SK-N-SH (cell line): ENCODE measurements at regions not wholly inside any gene's neighbourhood (a gene's known extent, or its start where the extent isn't known, plus 50 kb on each side); places are given as distances from the start of the nearest gene placed in this dataset.

ENCODE experiments used
- JUND ChIP-seq: IDR thresholded peaks from 2 replicates; pipeline ENCODE4 v1.4.0; 2012
- REST ChIP-seq: IDR thresholded peaks from 2 replicates; pipeline ENCODE4 v1.6.1; 2012; ENCODE audit warnings: mild to moderate bottlenecking, low read depth, low read length, moderate library complexity
- SMC3 ChIP-seq: IDR thresholded peaks from 2 replicates; pipeline ENCODE4 v1.6.1; 2012; ENCODE audit warnings: low read depth, low read length, improper control_type of control experiment
- TEAD4 ChIP-seq: IDR thresholded peaks from 2 replicates; pipeline ENCODE4 v1.4.0; 2012; ENCODE audit warnings: mild to moderate bottlenecking, borderline replicate concordance; ENCODE audit not compliant: insufficient read depth
- TF ChIP-seq, protein P1 (sequence below): fragments of 200-600 bp; sonication (generic); IDR thresholded peaks from 2 replicates; pipeline ENCODE4 v1.6.1; 2017; ENCODE audit warnings: antibody characterized with exemption, mild to moderate bottlenecking, moderate library complexity
- TF ChIP-seq, protein P2 (sequence below): fragments of 150-350 bp; IDR thresholded peaks from 2 replicates; pipeline ENCODE4 v1.6.1; 2016; ENCODE audit warnings: mild to moderate bottlenecking, low read depth, low read length

DNA sequence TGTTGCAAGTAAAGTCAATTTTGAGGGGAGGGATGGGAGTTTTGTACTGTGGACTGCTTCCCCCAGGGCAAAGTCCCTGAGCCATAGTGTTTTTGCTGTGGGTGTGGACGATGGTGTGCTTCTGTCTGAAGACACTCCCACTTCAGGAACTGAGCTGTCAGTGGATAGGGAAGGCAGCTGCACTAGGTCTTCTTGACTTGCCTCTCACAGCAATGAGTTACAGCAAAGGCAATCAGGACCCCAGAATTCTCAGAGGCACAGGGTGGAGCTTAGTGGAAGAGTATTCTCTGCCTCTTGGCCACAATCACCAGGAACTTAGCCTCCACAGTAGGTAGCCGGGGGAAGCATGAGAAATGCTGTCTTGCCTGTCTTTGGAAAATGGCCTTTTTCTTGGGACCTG, 1416.6 kb upstream of the MIR17HG start:
- TF ChIP-seq, protein P1, sequence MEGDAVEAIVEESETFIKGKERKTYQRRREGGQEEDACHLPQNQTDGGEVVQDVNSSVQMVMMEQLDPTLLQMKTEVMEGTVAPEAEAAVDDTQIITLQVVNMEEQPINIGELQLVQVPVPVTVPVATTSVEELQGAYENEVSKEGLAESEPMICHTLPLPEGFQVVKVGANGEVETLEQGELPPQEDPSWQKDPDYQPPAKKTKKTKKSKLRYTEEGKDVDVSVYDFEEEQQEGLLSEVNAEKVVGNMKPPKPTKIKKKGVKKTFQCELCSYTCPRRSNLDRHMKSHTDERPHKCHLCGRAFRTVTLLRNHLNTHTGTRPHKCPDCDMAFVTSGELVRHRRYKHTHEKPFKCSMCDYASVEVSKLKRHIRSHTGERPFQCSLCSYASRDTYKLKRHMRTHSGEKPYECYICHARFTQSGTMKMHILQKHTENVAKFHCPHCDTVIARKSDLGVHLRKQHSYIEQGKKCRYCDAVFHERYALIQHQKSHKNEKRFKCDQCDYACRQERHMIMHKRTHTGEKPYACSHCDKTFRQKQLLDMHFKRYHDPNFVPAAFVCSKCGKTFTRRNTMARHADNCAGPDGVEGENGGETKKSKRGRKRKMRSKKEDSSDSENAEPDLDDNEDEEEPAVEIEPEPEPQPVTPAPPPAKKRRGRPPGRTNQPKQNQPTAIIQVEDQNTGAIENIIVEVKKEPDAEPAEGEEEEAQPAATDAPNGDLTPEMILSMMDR, result no peak
- TF ChIP-seq REST (no peak), SMC3 (no peak), JUND (no peak), TEAD4 (no peak)
- TF ChIP-seq, protein P2, sequence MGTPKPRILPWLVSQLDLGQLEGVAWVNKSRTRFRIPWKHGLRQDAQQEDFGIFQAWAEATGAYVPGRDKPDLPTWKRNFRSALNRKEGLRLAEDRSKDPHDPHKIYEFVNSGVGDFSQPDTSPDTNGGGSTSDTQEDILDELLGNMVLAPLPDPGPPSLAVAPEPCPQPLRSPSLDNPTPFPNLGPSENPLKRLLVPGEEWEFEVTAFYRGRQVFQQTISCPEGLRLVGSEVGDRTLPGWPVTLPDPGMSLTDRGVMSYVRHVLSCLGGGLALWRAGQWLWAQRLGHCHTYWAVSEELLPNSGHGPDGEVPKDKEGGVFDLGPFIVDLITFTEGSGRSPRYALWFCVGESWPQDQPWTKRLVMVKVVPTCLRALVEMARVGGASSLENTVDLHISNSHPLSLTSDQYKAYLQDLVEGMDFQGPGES, result no peak
